Trophoblast cell (in vitro differentiated cells and primary cell): ENCODE measurements at regions not wholly inside any gene's neighbourhood (a gene's known extent, or its start where the extent isn't known, plus 50 kb on each side); places are given as distances from the start of the nearest gene placed in this dataset.

Experiments
- DNase-seq, 2 donors: peaks; one replicate each; pipeline ENCODE4 v3.0.0-alpha.2; 2016
- H2AFZ ChIP-seq: 2 replicates; pipeline ENCODE4 v1.6.1; 2013; ENCODE audit warnings: low read length, moderate library complexity, mild to moderate bottlenecking; ENCODE audit not compliant: insufficient read depth, poor library complexity
- H2AK5ac ChIP-seq: 2 replicates; pipeline ENCODE4 v1.6.1; 2013; ENCODE audit warnings: mild to moderate bottlenecking, low read length
- H2BK120ac ChIP-seq: 2 replicates; pipeline ENCODE4 v1.6.1; 2013; ENCODE audit warnings: low read length, mild to moderate bottlenecking, moderate library complexity; ENCODE audit not compliant: insufficient read depth, poor library complexity
- H2BK12ac ChIP-seq: 2 replicates; pipeline ENCODE4 v1.6.1; 2013; ENCODE audit warnings: mild to moderate bottlenecking, low read length, moderate library complexity
- H2BK5ac ChIP-seq: 2 replicates; pipeline ENCODE4 v1.6.1; 2013; ENCODE audit warnings: low read length, low read depth, moderate library complexity, mild to moderate bottlenecking; ENCODE audit not compliant: poor library complexity
- H3K14ac ChIP-seq: 2 replicates; pipeline ENCODE4 v1.6.1; 2013; ENCODE audit warnings: mild to moderate bottlenecking, low read length
- H3K18ac ChIP-seq: 2 replicates; pipeline ENCODE4 v1.6.1; 2013; ENCODE audit warnings: mild to moderate bottlenecking, low read length
- H3K23ac ChIP-seq: 2 replicates; pipeline ENCODE4 v1.6.1; 2013; ENCODE audit warnings: low read length
- H3K27ac ChIP-seq: 2 replicates; pipeline ENCODE4 v1.5.1; 2013; ENCODE audit warnings: low read depth, mild to moderate bottlenecking, inconsistent platforms, low read length, moderate library complexity
- H3K27me3 ChIP-seq: 2 replicates; pipeline ENCODE4 v1.6.1; 2013; ENCODE audit warnings: inconsistent platforms, mild to moderate bottlenecking, low read length, moderate library complexity; ENCODE audit not compliant: insufficient read depth
- H3K36me3 ChIP-seq, 2 experiments: 1 replicate in 1 of 2; 2 replicates in 1 of 2; pipeline ENCODE4 v1.6.1; 2013; ENCODE audit warnings: low read length in 2 of 2, mild to moderate bottlenecking in 2 of 2, moderate library complexity in 1 of 2; ENCODE audit not compliant: insufficient read depth in 2 of 2, control insufficient read depth in 1 of 2
- H3K4ac ChIP-seq: 2 replicates; pipeline ENCODE4 v1.6.1; 2013; ENCODE audit warnings: low read depth, mild to moderate bottlenecking, low read length, moderate library complexity
- H3K4me1 ChIP-seq, 2 experiments: 1 replicate in 1 of 2; 2 replicates in 1 of 2; pipeline ENCODE4 v1.6.1; 2013; ENCODE audit warnings: low read length in 2 of 2, mild to moderate bottlenecking in 2 of 2, moderate library complexity in 1 of 2; ENCODE audit not compliant: insufficient read depth in 2 of 2, control insufficient read depth in 1 of 2
- H3K4me2 ChIP-seq: 2 replicates; pipeline ENCODE4 v1.6.1; 2013; ENCODE audit warnings: inconsistent platforms, mild to moderate bottlenecking, low read length, moderate library complexity
- H3K4me3 ChIP-seq: 2 replicates; pipeline ENCODE4 v1.5.1; 2013; ENCODE audit warnings: mild to moderate bottlenecking, low read depth, low read length, inconsistent platforms
- H3K79me1 ChIP-seq: one replicate; pipeline ENCODE4 v1.6.1; 2013; ENCODE audit warnings: low read length
- H3K79me2 ChIP-seq: 2 replicates; pipeline ENCODE4 v1.6.1; 2013; ENCODE audit warnings: low read length, mild to moderate bottlenecking; ENCODE audit not compliant: control insufficient read depth, insufficient read depth, poor library complexity
- H3K9ac ChIP-seq: 2 replicates; pipeline ENCODE4 v1.6.1; 2013; ENCODE audit warnings: mild to moderate bottlenecking, low read length
- H3K9me3 ChIP-seq: 2 replicates; pipeline ENCODE4 v1.6.1; 2013; ENCODE audit warnings: low read depth, mild to moderate bottlenecking, control low read depth, inconsistent platforms, low read length; ENCODE audit not compliant: insufficient read depth
- H4K12ac ChIP-seq: 2 replicates; pipeline ENCODE4 v1.6.1; 2013; ENCODE audit warnings: low read depth, mild to moderate bottlenecking, low read length, moderate library complexity
- H4K8ac ChIP-seq: 2 replicates; pipeline ENCODE4 v1.6.1; 2013; ENCODE audit warnings: low read depth, mild to moderate bottlenecking, low read length, moderate library complexity
- H4K91ac ChIP-seq: one replicate; pipeline ENCODE4 v1.6.1; 2013; ENCODE audit warnings: low read depth, mild to moderate bottlenecking, low read length, moderate library complexity
- WGBS: extraction: QIAGEN DNeasy Blood & Tissue Kit; methylation state at CpG from one replicate; pipeline ENCODE4 v1.1.7; 2013; ENCODE audit warnings: missing lambda C conversion rate; ENCODE audit not compliant: insufficient read length, insufficient coverage; ENCODE audit errors: extremely low coverage; 5-methylcytosine and 5-hydroxymethylcytosine counted together

DNA sequence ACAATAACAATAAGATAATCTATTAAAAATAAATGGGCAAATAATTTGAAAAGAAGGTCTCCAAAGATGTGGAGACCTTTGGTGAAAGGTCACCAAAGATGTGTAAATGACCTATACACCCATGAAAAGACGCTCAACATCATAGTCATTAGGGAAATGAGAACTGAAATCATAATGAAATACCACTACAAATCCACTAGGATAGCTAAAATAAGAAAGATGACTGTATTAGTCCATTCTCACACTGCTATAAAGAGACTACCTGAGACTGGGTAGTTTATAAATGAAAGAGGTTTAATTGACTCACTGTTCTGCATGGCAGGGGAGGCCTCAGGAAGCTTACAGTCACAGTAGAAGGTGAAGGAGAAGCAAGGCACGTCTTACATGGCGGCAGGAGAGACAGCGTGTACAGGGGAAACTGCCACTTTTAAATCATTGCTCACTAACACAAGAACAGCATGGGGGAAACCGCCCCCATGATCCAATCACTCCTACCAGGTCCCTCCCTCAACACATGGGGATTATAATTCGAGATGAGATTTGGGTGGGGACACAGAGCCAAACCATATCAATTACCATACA, 339.6 kb downstream of the ENC1 start:
- H3K9ac ChIP-seq, result no peak overlapping the region
- H4K8ac ChIP-seq, result no peak overlapping the region

GRCh38 chr5:74299833-74300232, 340.7 kb downstream of the ENC1 start:
- H4K8ac ChIP-seq, result no peak overlapping the region
- 100% methylated on average over 1 of the region's 2 CpGs for WGBS
- no peak overlapping the region for H3K9ac ChIP-seq
- no peak overlapping the region for H3K4ac ChIP-seq
- no peak overlapping the region for H2AFZ ChIP-seq
- no peak overlapping the region for H2BK120ac ChIP-seq
- DNase-seq, result peak in 1 of 2 donors; percentile 16
- no peaks in the 10 kb centered on the region for H3K27me3 ChIP-seq
- H3K18ac ChIP-seq, result no peak overlapping the region
- no peaks in the 10 kb centered on the region for H3K9me3 ChIP-seq
- H3K23ac ChIP-seq, result no peak overlapping the region
- no peak overlapping the region for H2BK12ac ChIP-seq
- H3K4me2 ChIP-seq, result no peak overlapping the region
- no peak overlapping the region for H2AK5ac ChIP-seq
- H4K12ac ChIP-seq, result no peak overlapping the region
- no peak overlapping the region for H3K27ac ChIP-seq
- no peak overlapping the region for H2BK5ac ChIP-seq
- H3K4me3 ChIP-seq, result no peak overlapping the region
- no peak overlapping the region for H4K91ac ChIP-seq
- H3K79me1 ChIP-seq, result peaks cover 3% of the 10 kb centered on the region
- H3K79me2 ChIP-seq, result no peaks in the 10 kb centered on the region
- no peak overlapping the region for H3K14ac ChIP-seq
- no peaks in the 10 kb centered on the region for H3K4me1 ChIP-seq
- no peaks in the 10 kb centered on the region for H3K36me3 ChIP-seq

More for the DNA sequence above, 339.6 kb downstream of the ENC1 start:
- no peaks in the 10 kb centered on the region for H3K4me1 ChIP-seq
- no peak overlapping the region for H4K12ac ChIP-seq
- no peak overlapping the region for H3K4ac ChIP-seq
- H3K23ac ChIP-seq, result no peak overlapping the region
- H2BK5ac ChIP-seq, result no peak overlapping the region
- no peak overlapping the region for H3K4me2 ChIP-seq
- no peak overlapping the region for H3K18ac ChIP-seq
- no peaks in the 10 kb centered on the region for H3K36me3 ChIP-seq
- no CpG with 5 or more reads among the region's 6 CpGs for WGBS
- no peak overlapping the region for H4K91ac ChIP-seq
- no peak overlapping the region for H2AK5ac ChIP-seq
- H3K79me2 ChIP-seq, result no peaks in the 10 kb centered on the region
- no peak overlapping the region for H2AFZ ChIP-seq
- H3K27ac ChIP-seq, result no peak overlapping the region
- peaks cover 3% of the 10 kb centered on the region for H3K79me1 ChIP-seq
- no peak overlapping the region for H3K14ac ChIP-seq
- no peak overlapping the region for H3K4me3 ChIP-seq
- H3K27me3 ChIP-seq, result no peaks in the 10 kb centered on the region
- DNase-seq, result no peak
- no peaks in the 10 kb centered on the region for H3K9me3 ChIP-seq
- peak overlapping the region; percentile 61 for H2BK12ac ChIP-seq
- no peak overlapping the region for H2BK120ac ChIP-seq

DNA sequence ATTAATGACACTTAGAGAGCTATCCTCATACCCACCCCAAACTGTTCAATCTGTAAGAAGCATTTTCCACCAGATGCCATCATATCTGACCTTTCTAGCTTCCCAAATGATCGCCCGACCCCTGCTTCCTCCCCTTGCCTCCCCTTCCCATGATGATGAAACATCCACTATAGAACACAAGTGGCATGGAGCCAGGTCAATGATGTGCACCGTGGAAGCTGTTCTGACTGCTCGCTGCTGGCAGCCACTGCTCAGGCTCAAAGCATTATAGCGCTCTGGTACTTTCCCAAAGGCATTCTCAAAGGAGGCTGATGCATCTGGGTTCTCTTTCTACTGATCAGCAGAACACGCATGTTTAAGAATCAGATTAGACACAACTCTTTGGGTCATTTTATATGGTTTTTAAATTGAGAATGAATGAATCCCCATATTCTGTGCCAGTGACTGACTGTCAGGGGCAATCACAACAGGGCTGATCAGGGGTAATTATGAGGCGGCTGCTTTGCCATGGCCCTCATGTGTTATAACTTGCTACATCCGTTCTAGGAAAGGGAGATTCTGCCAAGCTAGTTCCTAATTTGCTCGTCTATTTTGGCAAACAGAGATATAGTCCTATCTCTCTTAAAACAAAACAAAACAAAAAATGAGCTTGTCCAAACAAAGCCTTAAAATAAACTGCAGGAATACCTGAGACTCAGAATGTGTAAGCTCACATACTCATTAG, 343.7 kb downstream of the ENC1 start:
- no peaks in the 10 kb centered on the region for H3K9me3 ChIP-seq
- H2AFZ ChIP-seq, result no peak overlapping the region
- H3K36me3 ChIP-seq, result no peaks in the 10 kb centered on the region
- H3K4ac ChIP-seq, result no peak overlapping the region
- DNase-seq, result no peak
- H2BK120ac ChIP-seq, result no peak overlapping the region
- no peak overlapping the region for H2BK12ac ChIP-seq
- no peak overlapping the region for H3K27ac ChIP-seq
- WGBS, result no CpG with 5 or more reads among the region's 9 CpGs
- no peaks in the 10 kb centered on the region for H3K79me2 ChIP-seq
- no peak overlapping the region for H3K14ac ChIP-seq
- no peak overlapping the region for H3K23ac ChIP-seq
- no peak overlapping the region for H2AK5ac ChIP-seq
- H4K12ac ChIP-seq, result no peak overlapping the region
- no peaks in the 10 kb centered on the region for H3K79me1 ChIP-seq
- no peak overlapping the region for H3K18ac ChIP-seq
- H3K27me3 ChIP-seq, result no peaks in the 10 kb centered on the region
- no peak overlapping the region for H2BK5ac ChIP-seq
- H3K4me3 ChIP-seq, result no peak overlapping the region
- H4K8ac ChIP-seq, result no peak overlapping the region
- H3K4me2 ChIP-seq, result no peak overlapping the region
- H4K91ac ChIP-seq, result no peak overlapping the region
- no peaks in the 10 kb centered on the region for H3K4me1 ChIP-seq
- H3K9ac ChIP-seq, result no peak overlapping the region

DNA sequence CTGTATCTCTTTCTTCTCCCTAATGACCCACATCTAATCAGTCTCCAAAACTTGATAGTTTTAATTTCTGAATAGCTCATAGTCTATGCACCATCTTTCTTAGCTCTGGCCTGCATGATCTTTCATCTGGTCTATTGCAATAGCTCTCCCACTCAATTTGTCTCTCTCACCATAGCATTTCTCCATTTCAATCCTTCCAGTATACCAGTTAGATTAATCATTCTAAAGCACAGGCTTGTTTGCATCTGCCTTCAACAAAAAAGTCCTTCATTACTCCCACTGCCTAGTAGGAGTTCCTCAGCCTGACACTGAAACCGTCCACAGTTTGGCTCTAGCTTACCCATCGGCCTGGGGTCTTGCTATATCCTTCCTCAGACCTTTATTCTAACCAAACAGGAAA, 344.9 kb downstream of the ENC1 start:
- no CpG with 5 or more reads among the region's 2 CpGs for WGBS
- Histone ChIP-seq H3K79me2 (no peaks in the 10 kb centered on the region), H2BK120ac (no peak overlapping the region), H4K91ac (no peak overlapping the region), H2AFZ (no peak overlapping the region), H3K79me1 (peaks cover under 1% of the 10 kb centered on the region), H3K9me3 (no peaks in the 10 kb centered on the region), H3K27me3 (no peaks in the 10 kb centered on the region), H2AK5ac (no peak overlapping the region), H3K14ac (no peak overlapping the region), H3K4me3 (no peak overlapping the region), H3K9ac (no peak overlapping the region), H3K27ac (no peak overlapping the region), H3K4ac (no peak overlapping the region), H3K18ac (no peak overlapping the region), H4K8ac (no peak overlapping the region), H3K4me1 (peaks cover 0 to under 1% of the 10 kb centered on the region in 2 experiments), H4K12ac (no peak overlapping the region), H3K23ac (no peak overlapping the region), H3K4me2 (no peak overlapping the region), H2BK5ac (no peak overlapping the region), H3K36me3 (no peaks in the 10 kb centered on the region), H2BK12ac (no peak overlapping the region)
- DNase-seq, result no peak
